Testis (tissue), 2 donors: ENCODE measurements at regions not wholly inside any gene's neighbourhood (a gene's known extent, or its start where the extent isn't known, plus 50 kb on each side); places are given as distances from the start of the nearest gene placed in this dataset.

Experiments
- DNase-seq: peaks from one replicate; pipeline ENCODE4 v3.0.0-alpha.2; 2019
- H3K27ac ChIP-seq, 2 donors: fragments of 200-600 bp; sonication (generic); one replicate each; pipeline ENCODE4 v1.5.1; 2019
- H3K27me3 ChIP-seq: fragments of 200-600 bp; sonication (generic); one replicate; pipeline ENCODE4 v1.5.1; 2019
- H3K36me3 ChIP-seq: fragments of 200-600 bp; sonication (generic); one replicate; pipeline ENCODE4 v1.5.1; 2017; ENCODE audit warnings: low read depth; ENCODE audit errors: missing control alignments
- H3K4me1 ChIP-seq: fragments of 200-600 bp; sonication (generic); one replicate; pipeline ENCODE4 v1.5.1; 2019
- H3K4me3 ChIP-seq, 2 donors: fragments of 200-600 bp; sonication (generic); one replicate each; pipeline ENCODE4 v1.5.1; 2017 to 2019
- H3K9me3 ChIP-seq: fragments of 200-600 bp; sonication (generic); one replicate; pipeline ENCODE4 v1.5.1; 2017
- CTCF ChIP-seq, 3 experiments: fragments of 450-650 bp in 2 of 3; fragments of 200-600 bp in 1 of 3; sonication (generic) in 1 of 3; IDR thresholded peaks; one replicate each; pipeline ENCODE4 v1.5.1; 2016 to 2019; ENCODE audit warnings: antibody characterized with exemption in 3 of 3, mild to moderate bottlenecking in 2 of 3, moderate library complexity in 1 of 3
- POLR2A ChIP-seq: fragments of 450-650 bp; IDR thresholded peaks from one replicate; pipeline ENCODE4 v1.6.1; 2017; ENCODE audit warnings: antibody characterized with exemption, mild to moderate bottlenecking, moderate library complexity
- WGBS, 2 donors: methylation state at CpG; one replicate each; pipeline ENCODE4 v1.1.5; 2018; 5-methylcytosine and 5-hydroxymethylcytosine counted together
- intact Hi-C: fragments of 100-400 bp; cut with DNase I; formaldehyde crosslinking; loops from one replicate; pipeline ENCODE4 v1.15.1; 2023; ENCODE audit warnings: low total_unique reads

- Histone ChIP-seq H3K27me3 (no peaks in the 10 kb centered on the region), H3K9me3 (no peaks in the 10 kb centered on the region), H3K4me3 (no peak overlapping the region), H3K27ac (no peak overlapping the region), H3K4me1 (no peaks in the 10 kb centered on the region), H3K36me3 (no peaks in the 10 kb centered on the region)
- intact Hi-C loops: no loop called here
- DNase-seq: no peak
- WGBS, 2 donors: 93 to 94% methylated on average over 10 of the region's 10 CpGs
- TF ChIP-seq CTCF (IDR thresholded peaks at IDR 0.05) (no peak), POLR2A (no peak)
Measured at GRCh38 chr3:176959867-176960266, 237.4 kb downstream of the TBL1XR1 start.

- 91 to 93% methylated on average over 2 of the region's 2 CpGs for WGBS, 2 donors
- Histone ChIP-seq H3K36me3 (no peaks in the 10 kb centered on the region), H3K4me3 (no peak overlapping the region), H3K9me3 (no peaks in the 10 kb centered on the region), H3K4me1 (no peaks in the 10 kb centered on the region), H3K27ac (no peak overlapping the region), H3K27me3 (no peaks in the 10 kb centered on the region)
- intact Hi-C loops: no loop called here
- DNase-seq: no peak
- TF ChIP-seq CTCF (IDR thresholded peaks at IDR 0.05) (no peak), POLR2A (no peak)
Measured at GRCh38 chr3:176958560-176958959, 238.7 kb downstream of the TBL1XR1 start.

GRCh38 chr3:176954517-176954916 is 242.8 kb downstream of the TBL1XR1 start:
- Histone ChIP-seq H3K4me1 (no peaks in the 10 kb centered on the region), H3K9me3 (no peaks in the 10 kb centered on the region), H3K4me3 (no peak overlapping the region), H3K27me3 (no peaks in the 10 kb centered on the region), H3K27ac (no peak overlapping the region), H3K36me3 (no peaks in the 10 kb centered on the region)
- 91 to 97% methylated on average over 2 of the region's 2 CpGs for WGBS, 2 donors
- TF ChIP-seq POLR2A (no peak), CTCF (IDR thresholded peaks at IDR 0.05) (no peak)
- intact Hi-C loops: no loop called here
- DNase-seq: no peak

- no peaks in the 10 kb centered on the region for H3K4me1 ChIP-seq
- 53 to 57% methylated on average over 6 of the region's 6 CpGs for WGBS, 2 donors
- no peak overlapping the region for H3K4me3 ChIP-seq
- H3K9me3 ChIP-seq: no peaks in the 10 kb centered on the region
- TF ChIP-seq CTCF (IDR thresholded peaks at IDR 0.05): no peak
- no peak for TF ChIP-seq POLR2A
- H3K36me3 ChIP-seq: no peaks in the 10 kb centered on the region
- intact Hi-C loops: no loop called here
- H3K27ac ChIP-seq: no peak overlapping the region
- no peaks in the 10 kb centered on the region for H3K27me3 ChIP-seq
- DNase-seq: peak; percentile 57
Measured at GRCh38 chr3:176953106-176954060, 243.9 kb downstream of the TBL1XR1 start.
